ENCODE measurements at regions not wholly inside any gene's neighbourhood (a gene's known extent, or its start where the extent isn't known, plus 50 kb on each side); places are given as distances from the start of the nearest gene placed in this dataset.

DNA sequence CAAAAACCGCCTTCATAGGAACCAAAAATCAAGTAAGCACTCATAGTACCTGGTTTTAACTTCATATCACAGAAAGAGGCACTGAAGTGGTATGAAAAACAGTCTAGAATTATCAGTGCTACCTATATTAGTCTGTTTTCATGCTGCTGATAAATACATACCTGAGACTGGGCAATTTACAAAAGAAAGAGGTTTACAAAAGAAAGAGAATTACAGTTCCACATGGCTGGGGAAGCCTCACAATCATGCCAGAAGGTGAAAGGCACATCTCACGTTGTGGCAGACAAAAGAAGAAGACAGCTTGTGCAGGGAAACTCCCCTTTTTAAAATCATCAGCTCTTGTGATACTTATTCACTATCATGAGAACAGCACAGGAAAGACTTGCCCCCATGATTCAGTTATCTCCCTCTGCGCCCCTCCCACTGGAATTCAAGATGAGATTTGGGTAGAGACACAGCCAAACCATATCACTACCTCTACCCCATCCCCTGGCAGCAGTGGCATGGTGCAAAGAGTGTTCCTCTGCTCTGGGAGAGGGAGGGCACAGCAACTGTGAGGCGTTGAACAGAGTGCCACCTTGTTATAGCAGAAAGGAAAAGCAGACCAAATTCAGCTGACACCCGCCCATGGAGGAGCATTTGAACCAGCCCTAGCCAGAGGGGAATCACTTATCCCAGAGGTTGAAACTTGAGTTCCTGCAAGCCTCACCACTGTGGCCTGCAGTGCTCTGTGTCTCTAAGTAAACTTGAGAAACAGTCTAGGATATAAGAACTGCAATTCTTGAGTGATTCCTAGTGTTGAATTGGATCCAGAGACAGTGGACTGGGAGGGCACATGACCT, 61.9 kb upstream of the PTPRZ1 start:
- no peaks in the 10 kb centered on the region for H3K4me1 ChIP-seq (ENCODE audit: control insufficient read depth in 2 of 2, insufficient read depth in 2 of 2, low read length in 2 of 2)
- H3K4me3 ChIP-seq (ENCODE audit: low read length in 2 of 2), result no peak overlapping the region
- no peak overlapping the region for H3K27ac ChIP-seq (ENCODE audit: low read depth in 2 of 2, low read length in 2 of 2)
- H3K9ac ChIP-seq (ENCODE audit: low read depth in 1 of 2, low read length in 2 of 2), result no peak overlapping the region
- no peaks in the 10 kb centered on the region for H3K27me3 ChIP-seq (ENCODE audit: control insufficient read depth in 2 of 2, insufficient read depth in 2 of 2, low read length in 2 of 2)
- H3K36me3 ChIP-seq (ENCODE audit: control insufficient read depth in 2 of 2, insufficient read depth in 2 of 2, low read length in 2 of 2), result no peaks in the 10 kb centered on the region
- H3K9me3 ChIP-seq (ENCODE audit: control insufficient read depth in 2 of 2, low read length in 2 of 2), result no peaks in the 10 kb centered on the region

DNA sequence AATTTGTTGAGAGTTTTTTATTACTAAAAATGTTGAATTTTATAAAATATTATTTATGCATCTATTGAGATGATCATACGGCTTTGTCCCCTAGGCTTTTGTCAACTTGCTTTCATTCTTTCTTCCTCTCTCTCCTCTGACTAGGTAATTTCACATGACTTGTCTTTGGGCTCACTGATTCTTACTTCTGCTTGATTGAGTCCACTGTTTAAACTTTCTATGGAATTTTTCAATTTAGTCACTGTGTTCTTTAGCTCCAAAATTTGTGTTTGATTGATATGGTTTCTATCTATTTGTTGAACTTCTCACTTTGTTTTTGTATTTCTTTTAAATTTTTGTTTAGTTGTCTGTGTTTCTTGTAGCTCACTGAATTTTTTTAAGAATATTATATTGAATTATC, 65.9 kb upstream of the PTPRZ1 start:
- Histone ChIP-seq H3K9me3 (ENCODE audit: control insufficient read depth in 2 of 2, low read length in 2 of 2) (no peaks in the 10 kb centered on the region), H3K36me3 (ENCODE audit: control insufficient read depth in 2 of 2, insufficient read depth in 2 of 2, low read length in 2 of 2) (no peaks in the 10 kb centered on the region), H3K9ac (ENCODE audit: low read depth in 1 of 2, low read length in 2 of 2) (no peak overlapping the region), H3K27ac (ENCODE audit: low read depth in 2 of 2, low read length in 2 of 2) (no peak overlapping the region), H3K27me3 (ENCODE audit: control insufficient read depth in 2 of 2, insufficient read depth in 2 of 2, low read length in 2 of 2) (no peaks in the 10 kb centered on the region), H3K4me3 (ENCODE audit: low read length in 2 of 2) (no peak overlapping the region), H3K4me1 (ENCODE audit: control insufficient read depth in 2 of 2, insufficient read depth in 2 of 2, low read length in 2 of 2) (no peaks in the 10 kb centered on the region)

DNA sequence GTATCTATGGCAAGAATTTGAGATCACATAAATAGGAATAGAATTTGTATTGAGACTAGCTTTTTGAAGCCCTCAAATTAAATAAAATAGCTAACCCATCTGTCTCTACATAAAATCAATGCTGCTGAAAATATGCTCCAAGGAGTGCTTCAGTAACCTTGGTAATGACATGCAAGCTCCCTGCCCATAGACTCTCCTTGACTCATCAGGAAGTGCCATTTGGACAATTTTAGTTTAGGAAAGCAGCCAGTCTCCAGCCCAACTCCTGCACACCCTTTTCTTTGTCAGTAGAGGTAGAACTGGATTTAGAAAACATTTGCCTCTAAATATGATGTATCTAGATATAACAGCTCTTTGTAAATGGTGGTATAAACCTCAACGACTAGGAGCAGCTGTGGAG, 69.9 kb upstream of the PTPRZ1 start:
- Histone ChIP-seq H3K4me1 (ENCODE audit: control insufficient read depth in 2 of 2, insufficient read depth in 2 of 2, low read length in 2 of 2) (no peaks in the 10 kb centered on the region), H3K9ac (ENCODE audit: low read depth in 1 of 2, low read length in 2 of 2) (no peak overlapping the region), H3K9me3 (ENCODE audit: control insufficient read depth in 2 of 2, low read length in 2 of 2) (no peaks in the 10 kb centered on the region), H3K4me3 (ENCODE audit: low read length in 2 of 2) (no peak overlapping the region), H3K36me3 (ENCODE audit: control insufficient read depth in 2 of 2, insufficient read depth in 2 of 2, low read length in 2 of 2) (no peaks in the 10 kb centered on the region), H3K27ac (ENCODE audit: low read depth in 2 of 2, low read length in 2 of 2) (no peak overlapping the region), H3K27me3 (ENCODE audit: control insufficient read depth in 2 of 2, insufficient read depth in 2 of 2, low read length in 2 of 2) (no peaks in the 10 kb centered on the region)

- Histone ChIP-seq H3K27me3 (ENCODE audit: control insufficient read depth in 2 of 2, insufficient read depth in 2 of 2, low read length in 2 of 2) (no peaks in the 10 kb centered on the region), H3K4me1 (ENCODE audit: control insufficient read depth in 2 of 2, insufficient read depth in 2 of 2, low read length in 2 of 2) (no peaks in the 10 kb centered on the region), H3K9ac (ENCODE audit: low read depth in 1 of 2, low read length in 2 of 2) (no peak overlapping the region), H3K27ac (ENCODE audit: low read depth in 2 of 2, low read length in 2 of 2) (no peak overlapping the region), H3K4me3 (ENCODE audit: low read length in 2 of 2) (no peak overlapping the region), H3K9me3 (ENCODE audit: control insufficient read depth in 2 of 2, low read length in 2 of 2) (no peaks in the 10 kb centered on the region), H3K36me3 (ENCODE audit: control insufficient read depth in 2 of 2, insufficient read depth in 2 of 2, low read length in 2 of 2) (no peaks in the 10 kb centered on the region)
These were observed 71.9 kb upstream of the PTPRZ1 start for GRCh38 chr7:121800916-121801675.

DNA sequence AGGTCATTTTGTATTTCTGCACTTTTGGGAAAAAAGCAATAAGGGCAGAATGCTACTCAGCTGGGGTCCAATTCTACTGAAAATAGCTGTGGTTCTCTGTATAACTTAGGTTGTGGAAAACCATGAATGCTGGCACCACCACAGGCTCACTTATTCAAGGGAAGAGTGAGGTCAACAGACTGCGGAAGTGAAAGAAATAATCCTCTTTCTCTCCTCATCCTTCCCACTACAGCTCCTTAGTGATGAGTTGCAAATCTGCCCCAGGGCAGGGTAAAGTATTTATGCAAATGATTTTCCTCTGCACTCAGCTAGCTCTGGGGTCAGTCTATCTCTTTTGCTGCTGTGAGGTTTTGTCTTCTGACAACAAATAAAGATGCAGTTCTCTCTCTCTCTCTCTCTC, 74.1 kb upstream of the PTPRZ1 start:
- Histone ChIP-seq H3K4me1 (ENCODE audit: control insufficient read depth in 2 of 2, insufficient read depth in 2 of 2, low read length in 2 of 2) (no peaks in the 10 kb centered on the region), H3K9ac (ENCODE audit: low read depth in 1 of 2, low read length in 2 of 2) (no peak overlapping the region), H3K36me3 (ENCODE audit: control insufficient read depth in 2 of 2, insufficient read depth in 2 of 2, low read length in 2 of 2) (no peaks in the 10 kb centered on the region), H3K27me3 (ENCODE audit: control insufficient read depth in 2 of 2, insufficient read depth in 2 of 2, low read length in 2 of 2) (no peaks in the 10 kb centered on the region), H3K4me3 (ENCODE audit: low read length in 2 of 2) (no peak overlapping the region), H3K27ac (ENCODE audit: low read depth in 2 of 2, low read length in 2 of 2) (no peak overlapping the region), H3K9me3 (ENCODE audit: control insufficient read depth in 2 of 2, low read length in 2 of 2) (no peaks in the 10 kb centered on the region)

DNA sequence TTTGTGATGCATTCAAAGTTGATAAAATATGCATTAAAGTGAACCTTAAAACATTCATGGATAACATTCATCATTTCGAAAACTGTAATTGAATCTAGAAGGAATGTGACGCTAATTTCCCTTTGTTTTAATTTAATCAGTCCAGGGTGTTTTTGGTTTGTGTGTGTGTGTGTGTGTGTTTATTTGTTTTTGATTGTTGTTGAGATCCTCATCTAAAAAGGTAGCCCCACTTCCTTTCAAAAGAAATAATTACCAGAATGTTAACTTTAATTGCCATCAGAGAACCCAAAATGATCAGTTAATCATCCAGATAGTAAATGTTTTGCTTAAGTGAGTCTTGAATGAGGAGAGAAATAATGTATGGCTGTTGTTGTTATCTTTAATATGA, 74.5 kb upstream of the PTPRZ1 start:
- Histone ChIP-seq H3K27me3 (ENCODE audit: control insufficient read depth in 2 of 2, insufficient read depth in 2 of 2, low read length in 2 of 2) (no peaks in the 10 kb centered on the region), H3K9me3 (ENCODE audit: control insufficient read depth in 2 of 2, low read length in 2 of 2) (no peaks in the 10 kb centered on the region), H3K9ac (ENCODE audit: low read depth in 1 of 2, low read length in 2 of 2) (no peak overlapping the region), H3K4me1 (ENCODE audit: control insufficient read depth in 2 of 2, insufficient read depth in 2 of 2, low read length in 2 of 2) (no peaks in the 10 kb centered on the region), H3K36me3 (ENCODE audit: control insufficient read depth in 2 of 2, insufficient read depth in 2 of 2, low read length in 2 of 2) (no peaks in the 10 kb centered on the region), H3K4me3 (ENCODE audit: low read length in 2 of 2) (no peak overlapping the region), H3K27ac (ENCODE audit: low read depth in 2 of 2, low read length in 2 of 2) (no peak overlapping the region)

GRCh38 chr7:121797657-121798452, 75.1 kb upstream of the PTPRZ1 start:
- Histone ChIP-seq H3K9ac (ENCODE audit: low read depth in 1 of 2, low read length in 2 of 2) (no peak overlapping the region), H3K9me3 (ENCODE audit: control insufficient read depth in 2 of 2, low read length in 2 of 2) (no peaks in the 10 kb centered on the region), H3K27me3 (ENCODE audit: control insufficient read depth in 2 of 2, insufficient read depth in 2 of 2, low read length in 2 of 2) (no peaks in the 10 kb centered on the region), H3K36me3 (ENCODE audit: control insufficient read depth in 2 of 2, insufficient read depth in 2 of 2, low read length in 2 of 2) (no peaks in the 10 kb centered on the region), H3K4me3 (ENCODE audit: low read length in 2 of 2) (no peak overlapping the region), H3K27ac (ENCODE audit: low read depth in 2 of 2, low read length in 2 of 2) (no peak overlapping the region), H3K4me1 (ENCODE audit: control insufficient read depth in 2 of 2, insufficient read depth in 2 of 2, low read length in 2 of 2) (no peaks in the 10 kb centered on the region)

- H3K4me3 ChIP-seq (ENCODE audit: low read length in 2 of 2), result no peak overlapping the region
- no peaks in the 10 kb centered on the region for H3K9me3 ChIP-seq (ENCODE audit: control insufficient read depth in 2 of 2, low read length in 2 of 2)
- H3K27ac ChIP-seq (ENCODE audit: low read depth in 2 of 2, low read length in 2 of 2), result no peak overlapping the region
- H3K9ac ChIP-seq (ENCODE audit: low read depth in 1 of 2, low read length in 2 of 2), result no peak overlapping the region
- H3K27me3 ChIP-seq (ENCODE audit: control insufficient read depth in 2 of 2, insufficient read depth in 2 of 2, low read length in 2 of 2), result no peaks in the 10 kb centered on the region
- H3K4me1 ChIP-seq (ENCODE audit: control insufficient read depth in 2 of 2, insufficient read depth in 2 of 2, low read length in 2 of 2), result no peaks in the 10 kb centered on the region
- no peaks in the 10 kb centered on the region for H3K36me3 ChIP-seq (ENCODE audit: control insufficient read depth in 2 of 2, insufficient read depth in 2 of 2, low read length in 2 of 2)
These were observed 75.9 kb upstream of the PTPRZ1 start for GRCh38 chr7:121796936-121797656.

DNA sequence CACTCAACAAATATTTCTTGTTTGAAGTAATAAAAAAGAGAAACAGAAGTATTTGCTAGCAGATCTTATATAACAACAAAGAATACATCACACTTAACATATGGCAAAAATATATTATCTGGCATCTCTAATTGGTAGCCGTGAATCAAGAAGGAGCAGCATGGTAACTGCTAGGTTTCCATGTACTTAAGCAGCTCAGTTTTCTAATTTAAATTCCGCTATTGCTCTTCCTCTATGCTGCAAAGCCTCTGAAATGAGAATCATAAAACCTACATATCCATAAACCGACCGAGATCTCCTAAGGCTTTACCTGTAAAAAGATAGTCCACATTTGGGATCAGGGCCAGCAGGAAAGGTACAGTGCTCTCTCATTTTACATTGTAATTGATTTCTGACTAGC, 76.6 kb upstream of the PTPRZ1 start:
- Histone ChIP-seq H3K4me1 (ENCODE audit: control insufficient read depth in 2 of 2, insufficient read depth in 2 of 2, low read length in 2 of 2) (no peaks in the 10 kb centered on the region), H3K36me3 (ENCODE audit: control insufficient read depth in 2 of 2, insufficient read depth in 2 of 2, low read length in 2 of 2) (no peaks in the 10 kb centered on the region), H3K4me3 (ENCODE audit: low read length in 2 of 2) (no peak overlapping the region), H3K9ac (ENCODE audit: low read depth in 1 of 2, low read length in 2 of 2) (no peak overlapping the region), H3K9me3 (ENCODE audit: control insufficient read depth in 2 of 2, low read length in 2 of 2) (no peaks in the 10 kb centered on the region), H3K27ac (ENCODE audit: low read depth in 2 of 2, low read length in 2 of 2) (no peak overlapping the region), H3K27me3 (ENCODE audit: control insufficient read depth in 2 of 2, insufficient read depth in 2 of 2, low read length in 2 of 2) (no peaks in the 10 kb centered on the region)
